Left kidney (tissue), 1 donor: ENCODE measurements at regions not wholly inside any gene's neighbourhood (a gene's known extent, or its start where the extent isn't known, plus 50 kb on each side); places are given as distances from the start of the nearest gene placed in this dataset.
"Not testable (repeated sequence)": the region's sequence is repeated elsewhere in the genome, so short reads cannot be mapped to it uniquely, and the experiment has no call there.

ENCODE experiments used
- DNase-seq: peaks from one replicate; pipeline ENCODE4 v3.0.0-alpha.2; 2013

GRCh38 chr4:79547851-79548250 lies 139.8 kb upstream of the GK2 start:
- no peak for DNase-seq

- not testable (repeated sequence) for DNase-seq
Observed at GRCh38 chr4:79545292-79545691, 137.3 kb upstream of the GK2 start.

- no peak for DNase-seq
Observed at GRCh38 chr4:79540143-79540542, 132.1 kb upstream of the GK2 start.

GRCh38 chr4:79535516-79535915 lies 127.5 kb upstream of the GK2 start:
- no peak for DNase-seq

- no peak for DNase-seq
Observed at GRCh38 chr4:79528241-79528706, 120.2 kb upstream of the GK2 start.

GRCh38 chr4:79526641-79527565 lies 118.9 kb upstream of the GK2 start:
- no peak for DNase-seq

GRCh38 chr4:79516114-79516513 lies 108.1 kb upstream of the GK2 start:
- no peak for DNase-seq

- DNase-seq = no peak
Observed at GRCh38 chr4:79514621-79515329, 106.7 kb upstream of the GK2 start.

GRCh38 chr4:79513576-79513975 lies 105.5 kb upstream of the GK2 start:
- DNase-seq = no peak

GRCh38 chr4:79512363-79512762 lies 104.3 kb upstream of the GK2 start:
- no peak for DNase-seq

- no peak for DNase-seq
Observed at GRCh38 chr4:79502081-79502480, 94.1 kb upstream of the GK2 start.

- DNase-seq = no peak
Observed at GRCh38 chr4:79498282-79498681, 90.3 kb upstream of the GK2 start.

GRCh38 chr4:79497001-79497400 lies 89.0 kb upstream of the GK2 start:
- DNase-seq = no peak

GRCh38 chr4:79495447-79495846 lies 87.4 kb upstream of the GK2 start:
- no peak for DNase-seq

GRCh38 chr4:79492148-79492547 lies 84.1 kb upstream of the GK2 start:
- DNase-seq = no peak

GRCh38 chr4:79489506-79489905 lies 81.5 kb upstream of the GK2 start:
- DNase-seq = no peak

GRCh38 chr4:79476196-79476595 lies 68.2 kb upstream of the GK2 start:
- DNase-seq = no peak

GRCh38 chr4:79473439-79473724 lies 65.4 kb upstream of the GK2 start:
- DNase-seq = no peak

- no peak for DNase-seq
Observed at GRCh38 chr4:79472693-79473438, 64.8 kb upstream of the GK2 start.

GRCh38 chr4:79472036-79472435 lies 64.0 kb upstream of the GK2 start:
- no peak for DNase-seq

GRCh38 chr4:79471309-79471708 lies 63.3 kb upstream of the GK2 start:
- no peak for DNase-seq

GRCh38 chr4:79467246-79467932 lies 59.4 kb upstream of the GK2 start:
- DNase-seq = no peak
